Stimulated activated CD8-positive, alpha-beta memory T cell treated with anti-CD3 and anti-CD28 coated beads, Interleukin-12 subunit alpha, Interleukin-12 subunit beta, amount 100 ng/mL, for 4 hours (primary cell): ENCODE measurements at regions not wholly inside any gene's neighbourhood (a gene's known extent, or its start where the extent isn't known, plus 50 kb on each side); places are given as distances from the start of the nearest gene placed in this dataset.
"Not testable (repeated sequence)": the region's sequence is repeated elsewhere in the genome, so short reads cannot be mapped to it uniquely, and the experiment has no call there.

Experiments used
- DNase-seq: peaks from one replicate; pipeline ENCODE4 v3.0.0-alpha.2; 2020; ENCODE audit warnings: low read depth

GRCh38 chr13:73842626-73843025 lies 291.6 kb downstream of the KLF12 start:
- no peak for DNase-seq

GRCh38 chr13:73842184-73842583 lies 292.0 kb downstream of the KLF12 start:
- no peak for DNase-seq

- DNase-seq: no peak
Observed at GRCh38 chr13:73837147-73837546, 297.1 kb downstream of the KLF12 start.

- no peak for DNase-seq
Observed at GRCh38 chr13:73835138-73835721, 299.0 kb downstream of the KLF12 start.

- DNase-seq: no peak
Observed at GRCh38 chr13:73833325-73834070, 300.7 kb downstream of the KLF12 start.

- no peak for DNase-seq
Observed at GRCh38 chr13:73832825-73833224, 301.4 kb downstream of the KLF12 start.

- no peak for DNase-seq
Observed at GRCh38 chr13:73832128-73832588, 302.0 kb downstream of the KLF12 start.

- DNase-seq: no peak
Observed at GRCh38 chr13:73829416-73829815, 304.8 kb downstream of the KLF12 start.

GRCh38 chr13:73828811-73829210 lies 305.4 kb downstream of the KLF12 start:
- no peak for DNase-seq

GRCh38 chr13:73827434-73827833 lies 306.8 kb downstream of the KLF12 start:
- no peak for DNase-seq

- no peak for DNase-seq
Observed at GRCh38 chr13:73825143-73825542, 309.1 kb downstream of the KLF12 start.

- DNase-seq: no peak
Observed at GRCh38 chr13:73822668-73823592, 311.3 kb downstream of the KLF12 start.

- no peak for DNase-seq
Observed at GRCh38 chr13:73820688-73821087, 313.5 kb downstream of the KLF12 start.

GRCh38 chr13:73820285-73820684 lies 313.9 kb downstream of the KLF12 start:
- no peak for DNase-seq

GRCh38 chr13:73819711-73820110 lies 314.5 kb downstream of the KLF12 start:
- DNase-seq: no peak

GRCh38 chr13:73816702-73817101 lies 317.5 kb downstream of the KLF12 start:
- no peak for DNase-seq

GRCh38 chr13:73815796-73816195 lies 318.4 kb downstream of the KLF12 start:
- no peak for DNase-seq

- no peak for DNase-seq
Observed at GRCh38 chr13:73810647-73811046, 323.6 kb downstream of the KLF12 start.

GRCh38 chr13:73809561-73809960 lies 324.6 kb downstream of the KLF12 start:
- DNase-seq: no peak

GRCh38 chr13:73808318-73808717 lies 325.9 kb downstream of the KLF12 start:
- no peak for DNase-seq

GRCh38 chr13:73805326-73805958 lies 328.8 kb downstream of the KLF12 start:
- DNase-seq: not testable (repeated sequence)

GRCh38 chr13:73803997-73804396 lies 330.2 kb downstream of the KLF12 start:
- no peak for DNase-seq
